ENCODE measurements at regions not wholly inside any gene's neighbourhood (a gene's known extent, or its start where the extent isn't known, plus 50 kb on each side); places are given as distances from the start of the nearest gene placed in this dataset.

DNA sequence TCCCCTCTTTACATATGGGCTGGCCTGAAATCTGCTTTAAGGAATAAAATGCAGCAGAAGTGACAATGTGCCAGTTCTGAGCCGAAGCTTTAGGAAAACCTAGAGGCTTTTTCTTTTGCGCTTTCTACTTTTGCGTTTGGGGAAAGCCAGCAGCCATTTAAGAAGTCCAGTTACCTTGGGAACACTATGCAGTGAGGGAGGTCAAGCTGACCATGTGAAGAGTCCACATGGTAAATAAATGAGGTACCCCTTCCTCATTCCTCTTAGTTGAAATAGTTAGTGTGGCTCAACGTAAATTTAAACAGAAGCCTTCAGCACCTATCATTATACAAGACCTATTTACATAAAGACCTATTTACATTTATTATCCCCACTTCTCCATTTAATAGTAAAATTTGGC is 78.5 kb downstream of the TFPI2 start:
- Histone ChIP-seq H3K36me3 (replicated peaks in 1 of 2) (no peaks in the 10 kb centered on the region), H3K27ac (no peak overlapping the region), H3K4me1 (replicated peaks in 1 of 2) (no peaks in the 10 kb centered on the region), H3K4me3 (no peak overlapping the region), H3K9me3 (replicated peaks in 1 of 3) (no peaks in the 10 kb centered on the region), H3K27me3 (no peaks in the 10 kb centered on the region)
- 82 to 92% (median 91%) methylated on average over 4 of the region's 4 CpGs for WGBS, 4 donors
- TF ChIP-seq POLR2A (IDR thresholded peaks at IDR 0.05) (no peak), CTCF (IDR thresholded peaks at IDR 0.05) (no peak)
- no peak for DNase-seq
- intact Hi-C loops (cut with DNase I), result no loop called here

- no peaks in the 10 kb centered on the region for H3K4me1 ChIP-seq (replicated peaks in 1 of 2)
- no peak overlapping the region for H3K27ac ChIP-seq
- intact Hi-C loops (cut with DNase I), result no loop called here
- H3K27me3 ChIP-seq, result no peaks in the 10 kb centered on the region
- no peaks in the 10 kb centered on the region for H3K36me3 ChIP-seq (replicated peaks in 1 of 2)
- H3K9me3 ChIP-seq (replicated peaks in 1 of 3), result no peaks in the 10 kb centered on the region
- no peak overlapping the region for H3K4me3 ChIP-seq
- TF ChIP-seq CTCF (IDR thresholded peaks at IDR 0.05), result no peak
- no peak for DNase-seq
Observed at GRCh38 chr7:93811198-93811597, 79.4 kb downstream of the TFPI2 start.

DNA sequence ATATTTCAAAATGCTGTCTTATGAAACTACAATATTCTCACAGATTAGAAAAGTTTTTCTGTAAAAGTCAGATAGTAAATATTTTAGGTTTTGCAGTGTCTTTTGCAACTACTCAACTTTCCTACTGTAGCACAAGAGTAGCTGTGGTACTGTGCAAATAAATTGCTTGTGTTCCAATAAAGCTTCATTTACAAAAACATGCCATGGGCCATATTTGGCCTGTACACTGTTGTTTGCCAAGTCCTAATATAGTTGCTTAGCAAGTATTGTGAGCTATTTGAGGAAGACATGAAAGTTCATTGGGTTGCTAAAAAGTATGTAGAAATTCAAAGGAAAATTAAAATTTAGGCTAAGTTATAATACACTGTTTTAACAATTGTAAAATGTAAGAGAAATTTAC is 80.0 kb downstream of the TFPI2 start:
- H3K4me3 ChIP-seq, result no peak overlapping the region
- no peak overlapping the region for H3K27ac ChIP-seq
- intact Hi-C loops (cut with DNase I), result no loop called here
- no peak for TF ChIP-seq POLR2A (IDR thresholded peaks at IDR 0.05)
- no peak for TF ChIP-seq CTCF (IDR thresholded peaks at IDR 0.05)
- H3K27me3 ChIP-seq, result no peaks in the 10 kb centered on the region
- no peak for DNase-seq
- H3K4me1 ChIP-seq (replicated peaks in 1 of 2), result no peaks in the 10 kb centered on the region
- H3K9me3 ChIP-seq (replicated peaks in 1 of 3), result no peaks in the 10 kb centered on the region
- H3K36me3 ChIP-seq (replicated peaks in 1 of 2), result no peaks in the 10 kb centered on the region

DNA sequence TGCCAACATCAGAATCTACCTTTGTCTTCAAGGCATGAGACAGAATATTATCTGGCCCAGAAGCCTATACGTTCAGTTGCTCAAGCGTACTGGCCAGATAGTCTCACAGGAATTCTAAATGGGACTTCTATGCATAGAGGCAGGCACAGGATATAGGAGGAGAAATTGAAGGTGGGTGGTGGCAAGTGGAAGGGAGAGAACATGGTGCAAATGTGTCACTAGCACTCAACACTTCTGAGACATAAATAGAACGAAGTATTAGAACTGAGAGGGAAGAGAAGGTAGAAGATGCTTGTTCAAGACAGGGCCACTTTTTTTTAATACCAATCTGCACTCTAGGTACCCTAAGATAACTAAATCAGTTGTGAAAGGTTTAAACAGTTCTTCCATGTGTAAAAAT is 85.8 kb downstream of the TFPI2 start:
- 80 to 89% (median 86%) methylated on average over 3 of the region's 3 CpGs for WGBS, 4 donors
- H3K4me1 ChIP-seq (replicated peaks in 1 of 2), result no peaks in the 10 kb centered on the region
- no peaks in the 10 kb centered on the region for H3K27me3 ChIP-seq
- H3K9me3 ChIP-seq (replicated peaks in 1 of 3), result no peaks in the 10 kb centered on the region
- TF ChIP-seq POLR2A (IDR thresholded peaks at IDR 0.05), result no peak
- no peak for TF ChIP-seq CTCF (IDR thresholded peaks at IDR 0.05)
- intact Hi-C loops (cut with DNase I), result loop anchor here in 1 of 2 donors (10.0 kb wide), 1 partner anchor 280 kb away; no protein-coding TSS in a partner anchor
- no peaks in the 10 kb centered on the region for H3K36me3 ChIP-seq (replicated peaks in 1 of 2)
- no peak overlapping the region for H3K4me3 ChIP-seq
- H3K27ac ChIP-seq, result no peak overlapping the region
- no peak for DNase-seq
